ENCODE measurements at regions not wholly inside any gene's neighbourhood (a gene's known extent, or its start where the extent isn't known, plus 50 kb on each side); places are given as distances from the start of the nearest gene placed in this dataset.
"Not testable (repeated sequence)": the region's sequence is repeated elsewhere in the genome, so short reads cannot be mapped to it uniquely, and the experiment has no call there.

DNA sequence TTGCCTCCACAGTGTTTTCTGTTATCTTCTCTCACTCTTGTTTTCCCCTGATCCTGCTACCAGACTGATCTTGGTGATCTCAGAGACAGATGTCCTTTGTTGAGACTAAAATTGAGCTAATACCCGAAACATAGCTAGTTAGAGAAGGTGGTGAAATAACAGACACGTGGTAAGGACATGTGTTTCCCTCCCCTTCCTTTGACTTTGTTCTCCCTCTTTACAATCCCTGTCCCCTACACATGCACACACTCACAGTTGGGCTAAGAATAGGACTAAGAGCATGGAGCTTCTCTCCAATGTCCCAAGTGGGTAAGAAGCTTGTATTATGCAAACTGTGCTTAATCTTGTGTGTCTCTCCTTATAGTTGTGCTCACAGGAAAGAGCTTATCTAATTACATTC is 1603.0 kb upstream of the C9orf72 start:
- Histone ChIP-seq H3K36me3 (ENCODE audit: control insufficient read depth, insufficient read depth, low read length, severe bottlenecking) (no peaks in the 10 kb centered on the region), H3K4me1 (ENCODE audit: control insufficient read depth, insufficient read depth, low read length) (peaks cover 3% of the 10 kb centered on the region), H3K9ac (ENCODE audit: low read length) (no peak overlapping the region), H3K9me3 (ENCODE audit: control insufficient read depth, low read length) (no peaks in the 10 kb centered on the region), H3K27me3 (replicated peaks; ENCODE audit: control insufficient read depth, insufficient read depth, low read length) (no peaks in the 10 kb centered on the region), H3K4me3 (ENCODE audit: low read length) (no peak overlapping the region)
- no peak for DNase-seq (ENCODE audit: low read depth)

DNA sequence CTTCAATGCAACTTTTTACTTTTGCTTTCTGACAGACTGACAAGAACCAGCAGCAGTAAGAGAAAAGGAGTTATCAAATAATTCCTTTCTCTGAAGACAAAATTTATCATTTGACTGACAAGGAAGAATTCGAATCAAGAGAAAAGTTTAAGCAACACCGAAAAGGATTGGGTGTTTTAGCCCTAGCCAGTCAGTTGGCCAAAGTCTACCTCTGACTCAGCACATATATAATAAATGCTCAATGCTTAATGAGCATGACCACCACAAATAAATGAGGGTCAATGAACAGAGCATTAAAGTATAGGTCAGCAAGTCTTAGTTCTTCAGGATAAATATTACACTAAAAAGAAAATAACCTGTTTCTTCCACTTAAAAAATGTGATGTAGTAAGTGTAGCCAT is 1603.5 kb upstream of the C9orf72 start:
- H3K27me3 ChIP-seq (replicated peaks; ENCODE audit: control insufficient read depth, insufficient read depth, low read length) = no peaks in the 10 kb centered on the region
- no peaks in the 10 kb centered on the region for H3K36me3 ChIP-seq (ENCODE audit: control insufficient read depth, insufficient read depth, low read length, severe bottlenecking)
- no peak for DNase-seq (ENCODE audit: low read depth)
- H3K9me3 ChIP-seq (ENCODE audit: control insufficient read depth, low read length) = no peaks in the 10 kb centered on the region
- H3K4me3 ChIP-seq (ENCODE audit: low read length) = no peak overlapping the region
- peaks cover 3% of the 10 kb centered on the region for H3K4me1 ChIP-seq (ENCODE audit: control insufficient read depth, insufficient read depth, low read length)
- H3K9ac ChIP-seq (ENCODE audit: low read length) = no peak overlapping the region

DNA sequence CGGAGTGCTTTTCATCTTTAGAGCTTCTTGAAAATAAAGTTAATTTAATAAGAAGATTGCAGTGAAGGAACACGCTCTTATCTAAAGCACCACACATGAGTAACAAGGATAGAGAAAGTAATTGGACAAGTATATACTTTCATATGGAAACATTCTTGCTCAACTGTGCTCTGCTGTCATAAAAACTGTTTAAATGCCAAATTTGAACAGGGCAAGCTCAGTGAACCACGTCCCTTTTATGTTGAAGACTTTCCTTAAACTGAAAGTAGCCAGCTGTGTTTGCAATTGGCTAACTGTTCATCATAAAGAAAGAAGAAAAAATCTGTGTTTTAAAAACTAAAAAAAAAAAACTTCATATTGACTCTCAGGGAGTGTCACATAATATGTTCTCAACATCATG is 1610.7 kb upstream of the C9orf72 start:
- Histone ChIP-seq H3K27me3 (replicated peaks; ENCODE audit: control insufficient read depth, insufficient read depth, low read length) (no peaks in the 10 kb centered on the region), H3K4me3 (ENCODE audit: low read length) (no peak overlapping the region), H3K4me1 (ENCODE audit: control insufficient read depth, insufficient read depth, low read length) (no peaks in the 10 kb centered on the region), H3K9ac (ENCODE audit: low read length) (no peak overlapping the region), H3K9me3 (ENCODE audit: control insufficient read depth, low read length) (no peaks in the 10 kb centered on the region), H3K36me3 (ENCODE audit: control insufficient read depth, insufficient read depth, low read length, severe bottlenecking) (no peaks in the 10 kb centered on the region)
- no peak for DNase-seq (ENCODE audit: low read depth)

DNA sequence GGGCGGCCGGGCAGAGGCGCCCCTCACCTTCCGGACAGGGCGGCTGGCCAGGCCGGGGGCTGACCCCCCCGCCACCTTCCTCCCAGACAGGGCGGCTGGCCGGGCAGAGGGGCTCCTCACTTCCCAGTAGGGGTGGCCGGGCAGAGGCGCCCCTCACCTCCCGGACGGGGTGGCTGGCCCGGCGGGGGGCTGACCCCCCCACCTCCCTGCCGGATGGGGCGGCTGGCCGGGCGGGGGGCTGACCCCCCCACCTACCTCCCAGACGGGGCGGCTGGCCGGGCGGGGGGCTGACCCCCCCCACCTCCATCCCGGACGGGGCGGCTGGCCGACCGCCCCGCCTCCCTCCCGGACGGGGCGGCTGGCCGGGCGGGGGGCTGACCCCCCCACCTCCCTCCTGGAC is 1615.5 kb upstream of the C9orf72 start:
- not testable (repeated sequence) for DNase-seq (ENCODE audit: low read depth); H3K36me3 ChIP-seq (ENCODE audit: control insufficient read depth, insufficient read depth, low read length, severe bottlenecking); H3K27me3 ChIP-seq (replicated peaks; ENCODE audit: control insufficient read depth, insufficient read depth, low read length); H3K9me3 ChIP-seq (ENCODE audit: control insufficient read depth, low read length); H3K4me3 ChIP-seq (ENCODE audit: low read length); H3K9ac ChIP-seq (ENCODE audit: low read length); H3K4me1 ChIP-seq (ENCODE audit: control insufficient read depth, insufficient read depth, low read length)

DNA sequence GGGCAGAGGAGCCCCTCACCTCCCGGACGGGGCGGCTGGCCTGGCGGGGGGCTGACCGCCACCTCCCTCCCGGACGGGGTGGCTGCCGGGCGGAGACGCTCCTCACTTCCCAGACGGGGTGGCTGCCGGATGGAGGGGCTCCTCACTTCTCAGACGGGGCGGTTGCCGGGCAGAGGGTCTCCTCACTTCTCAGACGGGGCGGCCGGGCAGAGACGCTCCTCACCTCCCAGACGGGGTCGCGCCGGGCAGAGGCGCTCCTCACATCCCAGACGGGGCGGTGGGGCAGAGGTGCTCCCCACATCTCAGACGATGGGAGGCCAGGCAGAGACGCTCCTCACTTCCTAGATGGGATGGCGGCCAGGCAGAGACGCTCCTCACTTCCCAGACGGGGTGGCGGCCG is 1615.9 kb upstream of the C9orf72 start:
- not testable (repeated sequence) for H3K9ac ChIP-seq (ENCODE audit: low read length)

DNA sequence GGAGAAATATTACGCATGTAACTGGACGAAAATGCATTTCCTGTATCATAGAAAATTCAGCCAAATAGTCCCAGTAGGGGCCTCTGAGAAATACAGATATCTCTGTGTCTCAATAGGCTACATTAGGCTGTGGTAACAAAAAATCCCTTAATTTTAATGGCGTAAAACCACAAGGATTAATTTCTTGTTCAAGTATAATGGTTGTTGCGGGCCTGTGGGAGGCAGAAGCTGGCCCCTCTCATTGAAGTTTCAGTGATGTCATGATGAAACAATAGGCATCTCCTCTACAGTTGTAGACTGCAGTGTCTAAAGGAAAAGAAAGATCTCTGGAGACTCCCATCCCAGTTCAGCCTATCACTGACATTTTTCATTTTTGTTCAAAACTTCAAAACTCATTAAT is 1625.6 kb upstream of the C9orf72 start:
- Histone ChIP-seq H3K4me1 (ENCODE audit: control insufficient read depth, insufficient read depth, low read length) (no peaks in the 10 kb centered on the region), H3K27me3 (replicated peaks; ENCODE audit: control insufficient read depth, insufficient read depth, low read length) (peaks cover 4% of the 10 kb centered on the region), H3K36me3 (ENCODE audit: control insufficient read depth, insufficient read depth, low read length, severe bottlenecking) (no peaks in the 10 kb centered on the region), H3K9me3 (ENCODE audit: control insufficient read depth, low read length) (no peaks in the 10 kb centered on the region), H3K9ac (ENCODE audit: low read length) (no peak overlapping the region), H3K4me3 (ENCODE audit: low read length) (no peak overlapping the region)
- DNase-seq (ENCODE audit: low read depth) = no peak

More for the DNA sequence above, 1615.9 kb upstream of the C9orf72 start:
- not testable (repeated sequence) for H3K27me3 ChIP-seq (replicated peaks; ENCODE audit: control insufficient read depth, insufficient read depth, low read length); H3K36me3 ChIP-seq (ENCODE audit: control insufficient read depth, insufficient read depth, low read length, severe bottlenecking); DNase-seq (ENCODE audit: low read depth); H3K9me3 ChIP-seq (ENCODE audit: control insufficient read depth, low read length); H3K4me1 ChIP-seq (ENCODE audit: control insufficient read depth, insufficient read depth, low read length); H3K4me3 ChIP-seq (ENCODE audit: low read length)

DNA sequence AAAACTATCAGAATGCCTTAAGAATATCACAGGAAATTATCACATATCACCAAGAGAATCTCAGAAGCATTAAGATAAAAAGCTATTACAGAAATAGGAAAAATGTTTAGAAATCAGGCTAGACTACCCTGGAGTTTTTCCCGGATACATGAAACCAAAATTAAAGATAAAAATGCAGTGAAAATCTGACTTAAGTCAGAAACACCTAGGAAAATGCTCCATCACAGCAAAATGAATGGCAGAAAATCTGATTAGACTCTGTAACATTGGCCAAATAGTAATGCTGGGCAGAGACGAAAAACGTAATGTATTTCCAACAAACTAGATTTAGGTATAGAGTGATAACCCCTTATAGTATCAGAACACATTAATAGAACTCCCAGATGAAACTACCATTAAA is 1626.7 kb upstream of the C9orf72 start:
- Histone ChIP-seq H3K4me1 (ENCODE audit: control insufficient read depth, insufficient read depth, low read length) (no peaks in the 10 kb centered on the region), H3K9me3 (ENCODE audit: control insufficient read depth, low read length) (no peaks in the 10 kb centered on the region), H3K4me3 (ENCODE audit: low read length) (no peak overlapping the region), H3K27me3 (replicated peaks; ENCODE audit: control insufficient read depth, insufficient read depth, low read length) (peaks cover 3% of the 10 kb centered on the region), H3K9ac (ENCODE audit: low read length) (no peak overlapping the region), H3K36me3 (ENCODE audit: control insufficient read depth, insufficient read depth, low read length, severe bottlenecking) (no peaks in the 10 kb centered on the region)
- no peak for DNase-seq (ENCODE audit: low read depth)

DNA sequence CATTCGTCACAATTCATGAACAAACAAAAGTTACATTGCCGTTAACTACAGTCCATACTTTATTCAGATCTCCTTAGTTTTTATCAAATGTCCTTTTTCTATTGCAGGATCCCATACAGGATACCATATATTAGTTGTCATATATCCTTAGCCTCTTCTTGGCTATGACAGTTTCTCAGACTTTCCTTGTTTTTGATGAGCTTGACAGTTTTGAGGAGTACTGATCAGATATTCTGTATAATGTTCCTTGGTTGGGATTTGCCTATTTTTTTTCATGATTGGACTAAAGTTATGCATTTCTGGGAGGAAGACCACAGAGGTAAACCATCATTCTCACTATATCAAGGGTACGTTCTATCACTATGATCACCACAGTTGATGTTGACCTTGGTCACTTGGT is 1627.4 kb upstream of the C9orf72 start:
- Histone ChIP-seq H3K36me3 (ENCODE audit: control insufficient read depth, insufficient read depth, low read length, severe bottlenecking) (no peaks in the 10 kb centered on the region), H3K4me1 (ENCODE audit: control insufficient read depth, insufficient read depth, low read length) (no peaks in the 10 kb centered on the region), H3K9me3 (ENCODE audit: control insufficient read depth, low read length) (no peaks in the 10 kb centered on the region), H3K27me3 (replicated peaks; ENCODE audit: control insufficient read depth, insufficient read depth, low read length) (no peaks in the 10 kb centered on the region), H3K4me3 (ENCODE audit: low read length) (no peak overlapping the region), H3K9ac (ENCODE audit: low read length) (no peak overlapping the region)
- DNase-seq (ENCODE audit: low read depth) = no peak

DNA sequence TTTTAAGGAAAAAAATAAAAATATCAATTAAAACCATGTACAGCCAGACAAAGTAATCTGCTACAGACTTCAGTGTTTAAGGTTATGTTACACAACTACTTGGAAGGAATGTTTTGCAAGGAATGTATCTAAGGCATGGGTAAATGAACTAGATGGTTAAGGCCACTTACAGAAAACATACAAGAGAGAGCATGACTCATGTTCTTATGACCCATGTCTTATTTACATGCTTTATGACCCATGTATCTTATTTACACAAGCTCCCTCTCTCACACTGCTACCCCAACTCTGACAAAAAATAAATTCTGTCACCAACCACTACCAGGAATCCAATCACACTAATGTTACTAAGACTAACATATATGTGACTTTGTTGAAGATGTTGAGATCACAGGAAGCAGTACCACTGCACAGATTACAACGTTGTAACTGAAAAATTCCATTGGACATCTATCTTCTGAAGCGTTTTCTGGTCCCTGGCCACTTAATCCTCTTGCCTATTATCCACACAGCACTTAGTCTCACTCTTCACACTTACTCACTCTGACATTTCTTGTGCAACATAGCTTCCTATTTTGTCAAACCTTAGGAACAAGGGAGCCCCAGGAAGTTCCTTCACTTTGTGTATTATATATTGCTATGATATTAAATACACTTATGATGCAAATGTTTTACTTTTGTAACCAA is 1630.1 kb upstream of the C9orf72 start:
- no peak for DNase-seq (ENCODE audit: low read depth)
- H3K9me3 ChIP-seq (ENCODE audit: control insufficient read depth, low read length) = no peaks in the 10 kb centered on the region

DNA sequence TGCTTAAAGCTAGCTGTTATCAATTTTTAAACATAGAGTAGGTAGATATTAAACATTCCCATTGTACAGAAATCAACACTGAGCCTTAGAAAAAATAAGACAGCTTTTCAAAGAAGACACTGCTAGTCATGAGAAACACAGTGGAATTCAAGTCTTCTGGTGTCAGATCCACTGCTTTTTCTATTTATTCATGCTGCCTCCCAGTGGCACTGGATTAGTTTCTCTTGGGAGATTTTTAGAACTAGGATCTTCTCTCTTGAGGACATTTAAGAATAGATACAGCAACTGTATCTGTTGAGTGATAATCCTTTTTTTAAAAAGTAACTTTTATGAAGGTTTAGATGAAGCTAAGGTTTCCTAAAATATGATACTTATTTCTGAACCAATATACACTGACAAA is 1635.4 kb upstream of the C9orf72 start:
- no peak overlapping the region for H3K4me3 ChIP-seq (ENCODE audit: low read length)
- peaks cover 16% of the 10 kb centered on the region for H3K27me3 ChIP-seq (replicated peaks; ENCODE audit: control insufficient read depth, insufficient read depth, low read length)
- DNase-seq (ENCODE audit: low read depth) = no peak
- no peak overlapping the region for H3K9ac ChIP-seq (ENCODE audit: low read length)
- H3K9me3 ChIP-seq (ENCODE audit: control insufficient read depth, low read length) = no peaks in the 10 kb centered on the region
- no peaks in the 10 kb centered on the region for H3K36me3 ChIP-seq (ENCODE audit: control insufficient read depth, insufficient read depth, low read length, severe bottlenecking)
- H3K4me1 ChIP-seq (ENCODE audit: control insufficient read depth, insufficient read depth, low read length) = peaks cover 7% of the 10 kb centered on the region

More for the DNA sequence above, 1630.1 kb upstream of the C9orf72 start:
- no peak overlapping the region for H3K9ac ChIP-seq (ENCODE audit: low read length)
- no peak overlapping the region for H3K4me3 ChIP-seq (ENCODE audit: low read length)
- no peaks in the 10 kb centered on the region for H3K36me3 ChIP-seq (ENCODE audit: control insufficient read depth, insufficient read depth, low read length, severe bottlenecking)
- H3K4me1 ChIP-seq (ENCODE audit: control insufficient read depth, insufficient read depth, low read length) = no peaks in the 10 kb centered on the region
- H3K27me3 ChIP-seq (replicated peaks; ENCODE audit: control insufficient read depth, insufficient read depth, low read length) = no peaks in the 10 kb centered on the region

DNA sequence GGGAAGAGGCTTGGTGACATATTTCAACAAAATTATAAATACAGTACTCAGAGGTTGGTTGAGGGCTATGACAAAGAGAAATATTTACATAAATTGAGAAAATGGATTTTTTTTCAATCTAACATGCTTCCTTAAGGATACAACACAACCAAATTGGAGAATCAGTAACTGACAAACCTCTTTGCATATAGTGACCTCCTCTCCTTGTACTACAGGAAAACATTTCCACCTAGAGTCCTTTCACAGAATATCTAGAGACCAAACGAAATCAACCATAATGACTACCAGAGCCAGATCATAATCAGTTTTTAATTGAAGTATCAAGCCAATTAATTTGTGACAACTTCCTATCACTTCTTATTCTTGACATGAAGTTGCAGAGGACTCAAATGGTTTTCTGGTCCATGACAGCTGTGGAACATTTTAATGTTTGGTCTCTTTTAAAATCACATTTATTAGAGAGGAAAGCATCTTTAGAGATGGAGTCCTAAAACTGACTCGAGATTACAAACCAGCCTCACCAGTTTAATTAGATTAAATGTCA is 1636.5 kb upstream of the C9orf72 start:
- Histone ChIP-seq H3K9me3 (ENCODE audit: control insufficient read depth, low read length) (no peaks in the 10 kb centered on the region), H3K4me3 (ENCODE audit: low read length) (no peak overlapping the region), H3K36me3 (ENCODE audit: control insufficient read depth, insufficient read depth, low read length, severe bottlenecking) (no peaks in the 10 kb centered on the region), H3K9ac (ENCODE audit: low read length) (no peak overlapping the region), H3K27me3 (replicated peaks; ENCODE audit: control insufficient read depth, insufficient read depth, low read length) (peaks cover 27% of the 10 kb centered on the region), H3K4me1 (ENCODE audit: control insufficient read depth, insufficient read depth, low read length) (peaks cover 17% of the 10 kb centered on the region)
- DNase-seq (ENCODE audit: low read depth) = no peak

Data from adipocyte (in vitro differentiated cells).